ENCODE measurements at regions not wholly inside any gene's neighbourhood (a gene's known extent, or its start where the extent isn't known, plus 50 kb on each side); places are given as distances from the start of the nearest gene placed in this dataset.

GRCh38 chr16:8203101-8203500, 387.2 kb downstream of the TMEM114 start:
- TF ChIP-seq CTCF (tag by site-specific recombination; IDR thresholded peaks at IDR 0.05) (no peak), SP2 (tag by site-specific recombination; IDR thresholded peaks at IDR 0.05) (no peak), KLF16 (tag by site-specific recombination; IDR thresholded peaks at IDR 0.05) (no peak), PATZ1 (tag by site-specific recombination; IDR thresholded peaks at IDR 0.05) (no peak), ZNF76 (tag by site-specific recombination; IDR thresholded peaks at IDR 0.05; ENCODE audit: borderline replicate concordance, low read depth) (no peak), INSM2 (tag by site-specific recombination; IDR thresholded peaks at IDR 0.05) (no peak), RBAK (tag by site-specific recombination; IDR thresholded peaks at IDR 0.05) (no peak), ZNF24 (tag by site-specific recombination; IDR thresholded peaks at IDR 0.05) (no peak), ZNF423 (tag by site-specific recombination; IDR thresholded peaks at IDR 0.05) (no peak)
